BLaER1 (cell line): ENCODE measurements at regions not wholly inside any gene's neighbourhood (a gene's known extent, or its start where the extent isn't known, plus 50 kb on each side); places are given as distances from the start of the nearest gene placed in this dataset.

Source experiments
- H3K27ac ChIP-seq: shearing (Covaris generic); formaldehyde crosslinking; 2 replicates; pipeline ENCODE4 v1.8.1; 2022
- H3K27me3 ChIP-seq: shearing (Covaris generic); formaldehyde crosslinking; 2 replicates; pipeline ENCODE4 v1.8.1; 2022
- H3K36me3 ChIP-seq: shearing (Covaris generic); formaldehyde crosslinking; 2 replicates; pipeline ENCODE4 v1.8.1; 2022
- H3K4me1 ChIP-seq: shearing (Covaris generic); formaldehyde crosslinking; 2 replicates; pipeline ENCODE4 v1.8.1; 2022
- H3K4me2 ChIP-seq: shearing (Covaris generic); formaldehyde crosslinking; 2 replicates; pipeline ENCODE4 v1.8.1; 2022
- H3K4me3 ChIP-seq: shearing (Covaris generic); formaldehyde crosslinking; 2 replicates; pipeline ENCODE4 v1.8.1; 2022
- H3K9ac ChIP-seq: shearing (Covaris generic); formaldehyde crosslinking; 2 replicates; pipeline ENCODE4 v1.8.1; 2022
- H3K9me3 ChIP-seq: shearing (Covaris generic); formaldehyde crosslinking; 2 replicates; pipeline ENCODE4 v1.8.1; 2022
- H4K20me1 ChIP-seq: shearing (Covaris generic); formaldehyde crosslinking; 2 replicates; pipeline ENCODE4 v1.8.1; 2022
- Cebpa-rat ChIP-seq: shearing (Covaris generic); IDR thresholded peaks from 2 replicates; pipeline ENCODE4 v1.8.1; 2022

DNA sequence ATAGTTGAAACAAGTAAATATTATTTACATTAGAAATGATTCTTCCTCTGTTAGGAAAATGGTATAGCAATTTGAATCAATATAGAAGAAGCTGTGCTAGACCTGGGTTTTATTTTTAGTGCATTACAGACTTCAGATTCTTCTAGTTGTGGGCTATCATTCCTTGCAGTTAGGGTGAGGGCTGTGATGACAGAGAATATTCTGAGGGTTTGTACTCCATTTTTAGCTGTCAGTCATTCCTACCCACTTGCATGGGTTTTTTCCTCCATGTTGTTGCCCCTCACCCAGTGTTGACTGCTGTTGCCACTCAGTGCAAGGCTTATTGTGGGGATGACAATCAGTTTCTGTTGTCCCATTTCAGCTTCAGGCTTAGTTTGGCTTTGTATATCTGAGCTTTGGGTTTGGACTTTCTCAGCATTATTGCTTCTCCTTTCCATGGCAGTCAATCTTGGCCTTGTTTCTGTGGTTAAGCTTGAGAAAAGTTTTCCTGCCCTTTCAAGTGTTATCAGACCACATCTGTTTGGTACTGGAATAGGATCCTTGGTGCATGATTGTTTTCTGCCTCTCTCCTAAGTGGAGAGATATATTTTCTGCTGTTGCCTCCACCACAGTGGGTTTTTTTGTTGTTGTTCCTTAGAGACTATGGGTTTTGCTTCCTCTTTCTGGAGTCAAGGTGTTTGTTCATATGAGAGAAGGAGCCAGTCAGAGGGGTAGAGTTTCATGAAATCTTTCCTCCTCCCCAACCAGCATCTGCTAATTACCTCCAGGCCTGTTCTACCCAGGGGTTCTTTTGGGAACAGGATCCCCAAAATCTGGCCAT lies 312.7 kb upstream of the CWC22 start:
- TF ChIP-seq Cebpa-rat: no peak
- Histone ChIP-seq H3K27me3 (no peaks in the 10 kb centered on the region), H3K27ac (no peak overlapping the region), H3K36me3 (no peaks in the 10 kb centered on the region), H3K4me3 (no peak overlapping the region), H4K20me1 (no peaks in the 10 kb centered on the region), H3K4me2 (peak overlapping the region; percentile 45), H3K9ac (no peak overlapping the region), H3K9me3 (no peaks in the 10 kb centered on the region), H3K4me1 (peaks cover 8% of the 10 kb centered on the region)

DNA sequence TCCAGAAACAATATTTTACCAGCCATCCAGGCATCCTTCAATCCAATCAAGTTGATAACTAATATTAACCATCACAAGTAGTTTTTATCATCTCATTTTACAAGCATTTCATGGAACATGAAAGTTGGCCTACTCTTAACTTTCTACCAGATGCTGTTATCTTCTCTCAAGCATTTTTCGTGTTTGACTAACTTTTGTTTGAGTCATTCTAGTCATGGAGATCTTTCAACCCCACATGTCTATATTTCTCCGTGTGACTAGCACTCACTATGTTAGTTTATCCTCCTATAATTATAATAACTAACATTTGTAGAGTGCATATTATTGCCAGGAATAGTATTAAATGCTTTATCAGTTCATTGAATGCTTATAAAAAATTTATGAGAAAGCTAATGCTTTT lies 307.0 kb upstream of the CWC22 start:
- Histone ChIP-seq H3K4me2 (no peak overlapping the region), H3K4me3 (no peak overlapping the region), H3K27me3 (no peaks in the 10 kb centered on the region), H4K20me1 (no peaks in the 10 kb centered on the region), H3K9ac (no peak overlapping the region), H3K36me3 (no peaks in the 10 kb centered on the region), H3K27ac (no peak overlapping the region), H3K9me3 (no peaks in the 10 kb centered on the region), H3K4me1 (no peaks in the 10 kb centered on the region)
- no peak for TF ChIP-seq Cebpa-rat

GRCh38 chr2:180312542-180312941 lies 305.4 kb upstream of the CWC22 start:
- H3K27me3 ChIP-seq: no peaks in the 10 kb centered on the region
- no peak for TF ChIP-seq Cebpa-rat
- no peaks in the 10 kb centered on the region for H4K20me1 ChIP-seq
- H3K4me1 ChIP-seq: peaks cover 8% of the 10 kb centered on the region
- H3K36me3 ChIP-seq: no peaks in the 10 kb centered on the region
- no peak overlapping the region for H3K27ac ChIP-seq
- no peak overlapping the region for H3K4me3 ChIP-seq
- H3K9me3 ChIP-seq: no peaks in the 10 kb centered on the region
- no peak overlapping the region for H3K4me2 ChIP-seq
- no peak overlapping the region for H3K9ac ChIP-seq

- Histone ChIP-seq H3K9ac (no peak overlapping the region), H4K20me1 (no peaks in the 10 kb centered on the region), H3K4me2 (peak overlapping the region; percentile 61), H3K27ac (peak overlapping the region; percentile 56), H3K4me1 (peaks cover 20% of the 10 kb centered on the region), H3K9me3 (no peaks in the 10 kb centered on the region), H3K4me3 (no peak overlapping the region), H3K27me3 (no peaks in the 10 kb centered on the region), H3K36me3 (no peaks in the 10 kb centered on the region)
- TF ChIP-seq Cebpa-rat: no peak
These were observed 300.0 kb upstream of the CWC22 start for GRCh38 chr2:180307096-180307495.

DNA sequence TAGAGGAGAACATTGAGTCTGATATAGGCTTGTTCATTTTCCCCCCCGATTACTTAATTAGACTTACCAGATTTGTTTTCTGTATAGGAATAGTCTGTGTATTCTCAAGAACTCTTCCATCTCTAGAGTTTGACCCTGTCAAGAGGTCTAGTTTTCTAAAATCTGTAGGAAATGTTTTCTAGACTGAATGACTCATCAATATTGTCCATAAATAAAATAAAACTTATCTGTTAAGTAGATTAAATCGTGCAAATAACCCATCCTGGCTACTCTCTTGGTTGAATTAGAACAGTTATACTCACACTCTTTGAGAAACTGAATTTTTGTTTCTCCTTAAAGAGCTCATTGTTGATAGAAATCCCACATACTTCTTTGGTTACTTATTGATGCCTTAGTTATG lies 299.2 kb upstream of the CWC22 start:
- no peak overlapping the region for H3K4me3 ChIP-seq
- H3K9ac ChIP-seq: no peak overlapping the region
- H3K27ac ChIP-seq: 0 out of 2 replicates have a peak overlapping the region, but pooled peaks have one; percentile 56
- H3K4me1 ChIP-seq: peaks cover 20% of the 10 kb centered on the region
- H3K36me3 ChIP-seq: no peaks in the 10 kb centered on the region
- no peaks in the 10 kb centered on the region for H3K9me3 ChIP-seq
- no peaks in the 10 kb centered on the region for H3K27me3 ChIP-seq
- no peak overlapping the region for H3K4me2 ChIP-seq
- no peak for TF ChIP-seq Cebpa-rat
- H4K20me1 ChIP-seq: no peaks in the 10 kb centered on the region

GRCh38 chr2:180291552-180292421 lies 284.7 kb upstream of the CWC22 start:
- Histone ChIP-seq H3K4me2 (peak overlapping the region; percentile 23; the same call in 1 of the 2 replicates), H3K36me3 (no peaks in the 10 kb centered on the region), H3K9me3 (no peaks in the 10 kb centered on the region), H3K9ac (no peak overlapping the region), H4K20me1 (no peaks in the 10 kb centered on the region), H3K27me3 (no peaks in the 10 kb centered on the region), H3K4me1 (peaks cover 16% of the 10 kb centered on the region), H3K27ac (no peak overlapping the region), H3K4me3 (no peak overlapping the region)
- no peak for TF ChIP-seq Cebpa-rat

DNA sequence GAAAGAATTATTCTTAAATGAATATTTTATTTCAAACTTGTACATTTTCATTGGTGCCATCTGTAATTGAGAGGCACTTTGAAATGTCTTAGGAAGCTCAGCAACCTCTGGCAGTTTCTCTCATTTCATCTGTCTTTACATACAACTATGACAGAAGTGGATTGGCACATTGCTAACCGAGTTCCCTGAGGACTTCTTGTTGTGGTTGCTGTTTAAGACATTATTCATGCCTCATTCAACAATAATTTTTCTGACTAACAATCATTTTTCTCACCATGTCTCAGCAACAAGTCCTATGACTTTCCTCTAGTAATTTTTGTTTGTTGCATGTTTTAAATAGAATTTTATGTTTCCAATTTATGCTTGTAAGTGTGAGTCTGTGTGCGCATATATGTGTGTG lies 284.0 kb upstream of the CWC22 start:
- Histone ChIP-seq H3K9me3 (no peaks in the 10 kb centered on the region), H3K36me3 (no peaks in the 10 kb centered on the region), H3K4me2 (peak overlapping the region; percentile 23; the same call in 1 of the 2 replicates), H3K4me3 (no peak overlapping the region), H3K27ac (no peak overlapping the region), H3K4me1 (peaks cover 16% of the 10 kb centered on the region), H3K9ac (no peak overlapping the region), H4K20me1 (no peaks in the 10 kb centered on the region), H3K27me3 (no peaks in the 10 kb centered on the region)
- no peak for TF ChIP-seq Cebpa-rat

- Histone ChIP-seq H3K4me2 (no peak overlapping the region), H3K4me3 (no peak overlapping the region), H3K27ac (no peak overlapping the region), H3K27me3 (no peaks in the 10 kb centered on the region), H3K9me3 (no peaks in the 10 kb centered on the region), H3K4me1 (peaks cover 16% of the 10 kb centered on the region), H3K9ac (no peak overlapping the region), H3K36me3 (no peaks in the 10 kb centered on the region), H4K20me1 (no peaks in the 10 kb centered on the region)
- TF ChIP-seq Cebpa-rat: no peak
These were observed 282.5 kb upstream of the CWC22 start for GRCh38 chr2:180289627-180290026.

DNA sequence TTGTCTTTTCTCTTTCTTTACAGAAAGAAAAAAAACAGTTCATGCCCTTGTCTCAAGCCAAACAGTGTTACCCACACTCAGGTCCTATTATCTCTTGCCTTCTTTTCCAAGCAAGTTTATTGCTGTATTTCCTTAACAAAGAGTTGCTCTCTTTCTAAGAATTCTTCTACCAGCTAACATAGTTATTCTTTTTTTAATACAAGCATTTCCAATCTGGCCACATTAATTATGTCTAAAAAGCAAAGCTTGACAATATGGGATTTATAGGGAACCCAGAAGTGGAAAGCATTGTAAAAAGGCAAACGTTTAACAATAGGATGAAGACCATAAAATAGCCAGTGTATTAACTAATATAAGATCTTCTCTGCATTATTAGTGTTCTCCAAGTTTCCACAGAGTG lies 272.5 kb upstream of the CWC22 start:
- no peak for TF ChIP-seq Cebpa-rat
- no peaks in the 10 kb centered on the region for H3K9me3 ChIP-seq
- H4K20me1 ChIP-seq: no peaks in the 10 kb centered on the region
- no peaks in the 10 kb centered on the region for H3K27me3 ChIP-seq
- H3K27ac ChIP-seq: no peak overlapping the region
- no peak overlapping the region for H3K4me3 ChIP-seq
- no peaks in the 10 kb centered on the region for H3K4me1 ChIP-seq
- H3K36me3 ChIP-seq: no peaks in the 10 kb centered on the region
- H3K9ac ChIP-seq: no peak overlapping the region
- H3K4me2 ChIP-seq: no peak overlapping the region

DNA sequence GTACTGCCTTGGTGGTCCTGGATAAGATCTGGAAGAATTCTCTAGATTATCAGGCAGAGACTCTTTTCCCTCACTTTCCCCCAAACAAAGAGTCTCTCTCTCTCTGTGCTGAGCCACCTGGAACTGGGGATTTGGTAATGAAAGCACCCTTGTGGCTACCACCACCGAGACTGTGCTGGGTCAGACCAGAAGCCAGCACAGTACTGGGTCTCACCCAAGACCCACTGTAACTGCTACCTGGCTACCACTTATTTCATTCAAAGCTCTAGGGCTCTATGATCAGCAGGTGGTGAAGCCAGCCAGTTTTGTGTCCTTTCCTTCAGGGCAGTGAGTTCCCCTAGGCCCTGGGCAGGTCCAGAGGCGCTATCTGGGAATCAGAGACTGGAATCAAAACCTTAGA lies 269.6 kb upstream of the CWC22 start:
- no peak overlapping the region for H3K9ac ChIP-seq
- no peak overlapping the region for H3K4me2 ChIP-seq
- TF ChIP-seq Cebpa-rat: no peak
- H3K27me3 ChIP-seq: no peaks in the 10 kb centered on the region
- 0 out of 2 replicates have a peak, but pooled peaks cover 3% of the 10 kb centered on the region for H3K9me3 ChIP-seq
- H3K27ac ChIP-seq: no peak overlapping the region
- H3K4me3 ChIP-seq: no peak overlapping the region
- no peaks in the 10 kb centered on the region for H4K20me1 ChIP-seq
- H3K4me1 ChIP-seq: no peaks in the 10 kb centered on the region
- H3K36me3 ChIP-seq: no peaks in the 10 kb centered on the region
